ENCODE measurements at regions not wholly inside any gene's neighbourhood (a gene's known extent, or its start where the extent isn't known, plus 50 kb on each side); places are given as distances from the start of the nearest gene placed in this dataset.
"Not testable (repeated sequence)": the region's sequence is repeated elsewhere in the genome, so short reads cannot be mapped to it uniquely, and the experiment has no call there.

DNA sequence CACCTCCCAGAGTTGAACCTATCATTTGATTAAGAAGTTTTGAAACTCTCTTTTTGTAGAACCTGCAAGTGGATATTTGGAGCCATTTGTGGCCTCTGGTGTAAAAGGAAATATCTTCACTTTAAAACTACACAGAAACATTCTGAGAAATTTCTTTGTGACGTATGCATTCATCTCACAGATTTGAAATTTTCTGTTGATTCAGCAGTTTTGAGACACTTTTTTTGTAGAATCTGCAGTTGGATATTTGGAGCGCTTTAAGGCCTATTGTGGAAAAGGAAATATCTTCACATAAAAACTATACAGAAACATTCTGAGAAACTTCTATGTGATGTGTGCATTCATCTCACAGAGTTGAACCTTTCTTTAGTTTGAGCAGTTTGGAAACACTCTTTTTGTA lies 3130.7 kb upstream of the OR11H1 start:
- TF ChIP-seq, protein P1, sequence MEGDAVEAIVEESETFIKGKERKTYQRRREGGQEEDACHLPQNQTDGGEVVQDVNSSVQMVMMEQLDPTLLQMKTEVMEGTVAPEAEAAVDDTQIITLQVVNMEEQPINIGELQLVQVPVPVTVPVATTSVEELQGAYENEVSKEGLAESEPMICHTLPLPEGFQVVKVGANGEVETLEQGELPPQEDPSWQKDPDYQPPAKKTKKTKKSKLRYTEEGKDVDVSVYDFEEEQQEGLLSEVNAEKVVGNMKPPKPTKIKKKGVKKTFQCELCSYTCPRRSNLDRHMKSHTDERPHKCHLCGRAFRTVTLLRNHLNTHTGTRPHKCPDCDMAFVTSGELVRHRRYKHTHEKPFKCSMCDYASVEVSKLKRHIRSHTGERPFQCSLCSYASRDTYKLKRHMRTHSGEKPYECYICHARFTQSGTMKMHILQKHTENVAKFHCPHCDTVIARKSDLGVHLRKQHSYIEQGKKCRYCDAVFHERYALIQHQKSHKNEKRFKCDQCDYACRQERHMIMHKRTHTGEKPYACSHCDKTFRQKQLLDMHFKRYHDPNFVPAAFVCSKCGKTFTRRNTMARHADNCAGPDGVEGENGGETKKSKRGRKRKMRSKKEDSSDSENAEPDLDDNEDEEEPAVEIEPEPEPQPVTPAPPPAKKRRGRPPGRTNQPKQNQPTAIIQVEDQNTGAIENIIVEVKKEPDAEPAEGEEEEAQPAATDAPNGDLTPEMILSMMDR (IDR thresholded peaks at IDR 0.05), result not testable (repeated sequence)
- TF ChIP-seq POLR2A (IDR thresholded peaks at IDR 0.05), result not testable (repeated sequence)

All from body of pancreas (tissue), 4 donors.